ENCODE measurements at regions not wholly inside any gene's neighbourhood (a gene's known extent, or its start where the extent isn't known, plus 50 kb on each side); places are given as distances from the start of the nearest gene placed in this dataset.

GRCh38 chr14:97640031-97640430, 842.8 kb downstream of the VRK1 start:
- no peak for TF ChIP-seq POLR2A (IDR thresholded peaks at IDR 0.05)
- no peak for TF ChIP-seq CTCF (IDR thresholded peaks at IDR 0.05)
- TF ChIP-seq EP300 (IDR thresholded peaks at IDR 0.05), result no peak
